ENCODE measurements at regions not wholly inside any gene's neighbourhood (a gene's known extent, or its start where the extent isn't known, plus 50 kb on each side); places are given as distances from the start of the nearest gene placed in this dataset.

GRCh38 chr13:109390391-109390790, 396.0 kb downstream of the IRS2 start:
- Histone ChIP-seq H3K27me3 (no peaks in the 10 kb centered on the region), H3K27ac (peak overlapping the region; percentile 87)
- no peak for TF ChIP-seq CTCF (IDR thresholded peaks at IDR 0.05)

GRCh38 chr13:109389892-109390345, 396.5 kb downstream of the IRS2 start:
- Histone ChIP-seq H3K36me3 (no peaks in the 10 kb centered on the region), H3K27me3 (no peaks in the 10 kb centered on the region), H3K9me3 (no peaks in the 10 kb centered on the region), H3K4me3 (ENCODE audit: low read depth in 1 of 2, low read length in 1 of 2) (peak overlapping the region in 1 of 2 experiments; percentile 9), H3K27ac (peak overlapping the region; percentile 87), H3K4me1 (ENCODE audit: control insufficient read depth in 1 of 2, insufficient read depth in 1 of 2, low read depth in 1 of 2, low read length in 1 of 2) (peaks cover 75 to 96% of the 10 kb centered on the region in 2 experiments)
- no peak for TF ChIP-seq CTCF (IDR thresholded peaks at IDR 0.05)

More at GRCh38 chr13:109390391-109390790, 396.0 kb downstream of the IRS2 start:
- Histone ChIP-seq H3K4me1 (ENCODE audit: control insufficient read depth in 1 of 2, insufficient read depth in 1 of 2, low read depth in 1 of 2, low read length in 1 of 2) (peaks cover 75 to 96% of the 10 kb centered on the region in 2 experiments), H3K9me3 (no peaks in the 10 kb centered on the region), H3K4me3 (ENCODE audit: low read depth in 1 of 2, low read length in 1 of 2) (peak overlapping the region in 1 of 2 experiments; percentile 9), H3K36me3 (no peaks in the 10 kb centered on the region)

- H3K27me3 ChIP-seq, result no peaks in the 10 kb centered on the region
- H3K4me3 ChIP-seq (ENCODE audit: low read depth in 1 of 2, low read length in 1 of 2), result peak overlapping the region in 1 of 2 experiments; percentile 5
- H3K4me1 ChIP-seq (ENCODE audit: control insufficient read depth in 1 of 2, insufficient read depth in 1 of 2, low read depth in 1 of 2, low read length in 1 of 2), result peaks cover 72 to 94% of the 10 kb centered on the region in 2 experiments
- peak overlapping the region; percentile 87 for H3K27ac ChIP-seq
- no peaks in the 10 kb centered on the region for H3K36me3 ChIP-seq
- H3K9me3 ChIP-seq, result no peaks in the 10 kb centered on the region
- no peak for TF ChIP-seq CTCF (IDR thresholded peaks at IDR 0.05)
These were observed 396.9 kb downstream of the IRS2 start for GRCh38 chr13:109389456-109389855.

GRCh38 chr13:109387471-109387870, 398.9 kb downstream of the IRS2 start:
- H3K4me1 ChIP-seq (ENCODE audit: control insufficient read depth in 1 of 2, insufficient read depth in 1 of 2, low read depth in 1 of 2, low read length in 1 of 2), result peaks cover 63 to 81% of the 10 kb centered on the region in 2 experiments
- H3K27ac ChIP-seq, result peak overlapping the region; percentile 87
- H3K4me3 ChIP-seq (ENCODE audit: low read depth in 1 of 2, low read length in 1 of 2), result no peak overlapping the region
- no peaks in the 10 kb centered on the region for H3K36me3 ChIP-seq
- no peak for TF ChIP-seq CTCF (IDR thresholded peaks at IDR 0.05)
- no peaks in the 10 kb centered on the region for H3K27me3 ChIP-seq
- H3K9me3 ChIP-seq, result no peaks in the 10 kb centered on the region

GRCh38 chr13:109385242-109385560, 401.2 kb downstream of the IRS2 start:
- Histone ChIP-seq H3K36me3 (no peaks in the 10 kb centered on the region), H3K4me3 (ENCODE audit: low read depth in 1 of 2, low read length in 1 of 2) (no peak overlapping the region), H3K27ac (peak overlapping the region; percentile 35), H3K4me1 (ENCODE audit: control insufficient read depth in 1 of 2, insufficient read depth in 1 of 2, low read depth in 1 of 2, low read length in 1 of 2) (peaks cover 61 to 74% of the 10 kb centered on the region in 2 experiments), H3K27me3 (no peaks in the 10 kb centered on the region), H3K9me3 (no peaks in the 10 kb centered on the region)
- no peak for TF ChIP-seq CTCF (IDR thresholded peaks at IDR 0.05)

All from neutrophil (primary cell).